ENCODE measurements at regions not wholly inside any gene's neighbourhood (a gene's known extent, or its start where the extent isn't known, plus 50 kb on each side); places are given as distances from the start of the nearest gene placed in this dataset.

DNA sequence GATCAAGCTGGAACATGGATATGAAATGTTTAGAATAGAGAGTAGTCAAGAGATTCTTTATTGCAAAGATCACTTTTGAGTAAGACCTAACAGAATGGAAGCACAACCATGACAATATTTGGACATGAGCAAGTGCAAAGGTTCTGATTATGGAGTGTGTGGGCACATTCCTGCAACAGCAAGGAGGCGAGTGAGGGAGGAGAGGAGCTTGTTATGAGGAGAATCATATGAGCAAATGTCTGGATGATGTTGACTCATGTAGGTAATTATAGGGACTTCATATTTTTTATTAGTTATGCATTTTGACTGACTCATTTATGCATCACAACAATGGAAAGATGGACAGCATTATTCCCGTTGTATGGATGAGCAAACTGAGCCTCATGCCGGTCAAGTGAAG is 100.8 kb upstream of the SLC35B3 start:
- Histone ChIP-seq H3K27ac (ENCODE audit: low read depth, low read length) (no peak overlapping the region), H2AFZ (ENCODE audit: low read length, unreplicated experiment) (no peak overlapping the region), H3K79me2 (ENCODE audit: control insufficient read depth, insufficient read depth, low read length, unreplicated experiment) (no peaks in the 10 kb centered on the region), H3K4me1 (ENCODE audit: control insufficient read depth, insufficient read depth, low read length, unreplicated experiment) (no peaks in the 10 kb centered on the region), H3K4me3 (ENCODE audit: low read depth, low read length) (no peak overlapping the region), H3K36me3 (ENCODE audit: insufficient read depth, low read length) (no peaks in the 10 kb centered on the region), H3K27me3 (ENCODE audit: insufficient read depth, low read length) (no peaks in the 10 kb centered on the region)

DNA sequence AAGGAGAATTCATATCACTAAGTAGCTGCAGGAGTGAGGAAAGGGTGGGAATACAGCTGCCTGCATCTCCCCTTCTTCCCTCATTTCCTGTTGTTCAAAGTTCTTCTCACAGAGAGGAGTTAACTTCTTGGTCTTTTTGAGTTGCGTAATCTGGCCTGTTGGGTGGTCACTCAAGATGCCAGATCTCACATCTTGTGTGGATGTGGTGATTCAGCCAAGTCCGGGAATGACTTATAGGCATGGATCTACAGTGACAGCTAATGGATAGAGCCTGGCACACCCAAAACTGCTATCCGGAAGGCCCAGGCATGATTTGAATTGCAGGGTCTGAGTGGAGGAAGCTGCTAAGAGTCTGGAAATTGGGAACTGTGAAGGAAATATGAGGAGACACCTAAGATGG is 100.2 kb upstream of the SLC35B3 start:
- Histone ChIP-seq H3K4me3 (ENCODE audit: low read depth, low read length) (no peak overlapping the region), H3K36me3 (ENCODE audit: insufficient read depth, low read length) (no peaks in the 10 kb centered on the region), H3K27me3 (ENCODE audit: insufficient read depth, low read length) (no peaks in the 10 kb centered on the region), H2AFZ (ENCODE audit: low read length, unreplicated experiment) (no peak overlapping the region), H3K79me2 (ENCODE audit: control insufficient read depth, insufficient read depth, low read length, unreplicated experiment) (no peaks in the 10 kb centered on the region), H3K27ac (ENCODE audit: low read depth, low read length) (no peak overlapping the region), H3K4me1 (ENCODE audit: control insufficient read depth, insufficient read depth, low read length, unreplicated experiment) (no peaks in the 10 kb centered on the region)

DNA sequence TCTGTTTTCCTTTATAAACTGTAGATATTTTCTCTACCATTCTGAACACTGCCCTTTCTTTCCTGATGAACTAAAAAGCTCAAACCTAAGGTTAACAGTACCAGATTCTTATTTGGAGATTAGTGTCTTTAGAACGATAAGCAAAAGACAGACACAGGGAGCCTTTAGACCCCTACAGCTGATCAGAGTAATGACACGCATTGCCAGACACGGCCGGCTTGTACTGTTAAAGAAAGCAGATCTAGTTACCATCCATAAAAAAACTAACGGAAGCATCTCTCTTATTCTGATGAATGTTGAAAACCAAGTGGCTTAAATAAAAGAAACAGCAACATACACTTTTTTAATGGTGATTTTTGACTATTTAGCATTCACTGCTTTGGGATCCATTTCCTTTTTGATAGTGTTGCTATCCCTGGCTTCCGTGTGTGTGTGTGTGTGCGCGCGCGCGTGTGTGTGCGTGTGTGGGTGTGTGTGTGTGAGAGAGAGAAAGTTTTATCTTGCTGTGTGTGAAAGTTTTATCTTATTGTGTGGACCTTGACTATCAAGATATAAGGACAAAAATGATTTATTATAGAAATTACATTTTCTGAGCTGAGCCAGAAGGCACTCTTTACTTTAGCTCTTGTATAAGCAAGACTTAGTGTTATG is 95.6 kb upstream of the SLC35B3 start:
- Histone ChIP-seq H3K27me3 (ENCODE audit: insufficient read depth, low read length) (no peaks in the 10 kb centered on the region), H3K27ac (ENCODE audit: low read depth, low read length) (no peak overlapping the region), H2AFZ (ENCODE audit: low read length, unreplicated experiment) (peak overlapping the region; percentile 10), H3K36me3 (ENCODE audit: insufficient read depth, low read length) (no peaks in the 10 kb centered on the region), H3K79me2 (ENCODE audit: control insufficient read depth, insufficient read depth, low read length, unreplicated experiment) (no peaks in the 10 kb centered on the region), H3K4me1 (ENCODE audit: control insufficient read depth, insufficient read depth, low read length, unreplicated experiment) (peaks cover 3% of the 10 kb centered on the region), H3K4me3 (ENCODE audit: low read depth, low read length) (peak overlapping the region; percentile 10)

DNA sequence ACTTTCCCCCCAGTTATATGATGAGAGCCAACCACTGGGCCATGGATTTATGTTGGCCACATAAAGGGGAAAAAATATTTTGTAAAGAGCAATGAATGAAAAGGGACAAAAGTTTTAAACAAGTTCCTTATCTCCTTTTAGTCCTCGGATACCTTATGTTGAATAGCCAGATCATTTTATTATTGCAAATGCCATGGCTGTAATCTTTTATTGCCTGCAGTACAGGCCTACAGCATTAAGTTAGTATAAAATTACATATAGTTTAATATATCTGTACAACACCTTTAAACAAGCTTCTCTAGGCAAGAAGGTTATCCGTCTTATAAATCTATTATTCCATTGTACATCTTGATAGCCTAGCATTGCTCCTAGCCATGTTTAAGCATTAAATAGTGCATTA is 93.9 kb upstream of the SLC35B3 start:
- Histone ChIP-seq H3K79me2 (ENCODE audit: control insufficient read depth, insufficient read depth, low read length, unreplicated experiment) (no peaks in the 10 kb centered on the region), H3K27ac (ENCODE audit: low read depth, low read length) (no peak overlapping the region), H2AFZ (ENCODE audit: low read length, unreplicated experiment) (no peak overlapping the region), H3K36me3 (ENCODE audit: insufficient read depth, low read length) (no peaks in the 10 kb centered on the region), H3K27me3 (ENCODE audit: insufficient read depth, low read length) (no peaks in the 10 kb centered on the region), H3K4me3 (ENCODE audit: low read depth, low read length) (peak overlapping the region; percentile 10; the same call in 1 of the 2 replicates), H3K4me1 (ENCODE audit: control insufficient read depth, insufficient read depth, low read length, unreplicated experiment) (peaks cover 3% of the 10 kb centered on the region)

DNA sequence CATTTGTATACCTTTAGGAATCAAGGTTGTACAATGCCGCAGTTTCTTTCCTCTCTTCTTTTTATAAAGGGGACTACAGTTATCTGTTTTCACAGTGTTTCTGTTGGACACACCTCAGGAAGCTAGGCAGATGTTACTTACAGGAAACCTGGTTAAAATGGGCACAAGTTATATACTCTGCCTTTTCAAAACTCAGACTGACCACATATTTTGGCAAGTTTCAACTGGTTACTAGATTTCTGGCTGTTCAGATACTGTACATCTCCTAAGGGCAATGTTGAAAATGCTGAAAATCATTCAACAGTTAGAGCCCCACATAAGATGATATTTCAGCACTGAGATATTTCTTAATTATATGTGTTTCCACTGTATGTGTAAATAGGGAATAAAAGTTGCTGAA is 92.5 kb upstream of the SLC35B3 start:
- H3K27ac ChIP-seq (ENCODE audit: low read depth, low read length): no peak overlapping the region
- H3K4me3 ChIP-seq (ENCODE audit: low read depth, low read length): no peak overlapping the region
- no peak overlapping the region for H2AFZ ChIP-seq (ENCODE audit: low read length, unreplicated experiment)
- H3K36me3 ChIP-seq (ENCODE audit: insufficient read depth, low read length): no peaks in the 10 kb centered on the region
- peaks cover 3% of the 10 kb centered on the region for H3K4me1 ChIP-seq (ENCODE audit: control insufficient read depth, insufficient read depth, low read length, unreplicated experiment)
- H3K79me2 ChIP-seq (ENCODE audit: control insufficient read depth, insufficient read depth, low read length, unreplicated experiment): no peaks in the 10 kb centered on the region
- H3K27me3 ChIP-seq (ENCODE audit: insufficient read depth, low read length): no peaks in the 10 kb centered on the region

DNA sequence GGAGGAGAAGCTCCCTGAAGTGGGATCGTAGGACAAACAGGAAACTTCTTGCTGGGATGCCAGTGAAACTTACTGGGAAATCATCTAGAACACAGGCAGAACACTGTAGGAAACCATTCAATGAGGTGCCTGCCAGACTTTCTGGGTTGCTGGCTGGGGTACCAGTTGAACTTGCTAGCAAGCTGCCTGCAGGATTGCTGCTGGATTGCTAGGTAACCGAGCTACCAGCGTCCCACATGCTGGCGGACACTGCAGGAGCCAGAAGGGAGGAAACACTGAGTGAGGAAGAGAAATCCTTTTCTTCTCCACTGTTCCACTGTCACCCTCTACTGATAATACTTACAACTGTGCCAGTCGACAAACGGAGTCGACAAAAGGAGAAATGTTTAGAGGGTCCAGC is 91.3 kb upstream of the SLC35B3 start:
- Histone ChIP-seq H3K4me3 (ENCODE audit: low read depth, low read length) (no peak overlapping the region), H3K27ac (ENCODE audit: low read depth, low read length) (no peak overlapping the region), H3K36me3 (ENCODE audit: insufficient read depth, low read length) (no peaks in the 10 kb centered on the region), H2AFZ (ENCODE audit: low read length, unreplicated experiment) (no peak overlapping the region), H3K79me2 (ENCODE audit: control insufficient read depth, insufficient read depth, low read length, unreplicated experiment) (no peaks in the 10 kb centered on the region), H3K4me1 (ENCODE audit: control insufficient read depth, insufficient read depth, low read length, unreplicated experiment) (peaks cover 3% of the 10 kb centered on the region), H3K27me3 (ENCODE audit: insufficient read depth, low read length) (no peaks in the 10 kb centered on the region)

DNA sequence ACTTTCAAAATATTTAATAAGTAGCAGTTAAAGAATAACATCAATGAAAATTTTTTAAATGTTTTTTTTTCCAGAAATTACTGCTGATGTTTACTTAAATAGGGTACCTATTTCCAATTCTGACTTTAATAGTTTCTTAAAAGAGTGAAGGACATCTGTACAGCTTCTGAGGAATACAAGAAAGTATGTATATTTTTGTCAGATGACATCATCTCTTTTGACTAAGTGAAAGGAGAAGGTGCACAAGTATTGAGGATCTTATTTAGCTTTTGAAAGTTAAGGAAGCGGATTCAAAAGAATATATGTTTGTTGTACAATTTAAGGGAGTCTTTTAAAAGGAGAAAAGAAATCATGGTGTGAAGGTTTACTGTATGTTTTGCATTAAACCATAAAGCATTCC is 90.0 kb upstream of the SLC35B3 start:
- Histone ChIP-seq H3K27ac (ENCODE audit: low read depth, low read length) (no peak overlapping the region), H3K27me3 (ENCODE audit: insufficient read depth, low read length) (no peaks in the 10 kb centered on the region), H2AFZ (ENCODE audit: low read length, unreplicated experiment) (no peak overlapping the region), H3K4me1 (ENCODE audit: control insufficient read depth, insufficient read depth, low read length, unreplicated experiment) (peaks cover 2% of the 10 kb centered on the region), H3K36me3 (ENCODE audit: insufficient read depth, low read length) (no peaks in the 10 kb centered on the region), H3K79me2 (ENCODE audit: control insufficient read depth, insufficient read depth, low read length, unreplicated experiment) (no peaks in the 10 kb centered on the region), H3K4me3 (ENCODE audit: low read depth, low read length) (no peak overlapping the region)

DNA sequence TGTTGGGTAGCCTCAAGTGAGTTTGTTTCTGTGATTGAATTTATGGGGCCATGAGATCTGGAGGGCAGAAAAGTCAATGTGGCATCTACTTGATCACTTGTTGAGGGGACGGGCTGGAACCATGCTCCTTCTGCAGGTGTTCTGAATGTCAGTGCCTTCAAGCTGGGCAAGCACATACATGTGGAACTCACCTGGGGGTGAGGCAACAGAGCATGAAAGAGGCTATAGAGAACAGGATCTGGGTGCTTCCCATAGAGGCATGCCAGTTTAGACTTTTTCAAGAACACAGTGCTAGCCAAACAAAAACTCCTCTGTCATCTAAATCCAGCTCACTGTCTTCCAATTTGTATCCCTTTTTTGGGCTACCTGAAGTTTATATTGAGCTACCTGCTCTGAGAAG is 77.8 kb upstream of the SLC35B3 start:
- no peak overlapping the region for H3K27ac ChIP-seq (ENCODE audit: low read depth, low read length)
- H3K27me3 ChIP-seq (ENCODE audit: insufficient read depth, low read length): 0 out of 2 replicates have a peak, but pooled peaks cover under 1% of the 10 kb centered on the region
- no peaks in the 10 kb centered on the region for H3K79me2 ChIP-seq (ENCODE audit: control insufficient read depth, insufficient read depth, low read length, unreplicated experiment)
- H3K36me3 ChIP-seq (ENCODE audit: insufficient read depth, low read length): no peaks in the 10 kb centered on the region
- no peak overlapping the region for H3K4me3 ChIP-seq (ENCODE audit: low read depth, low read length)
- no peaks in the 10 kb centered on the region for H3K4me1 ChIP-seq (ENCODE audit: control insufficient read depth, insufficient read depth, low read length, unreplicated experiment)
- H2AFZ ChIP-seq (ENCODE audit: low read length, unreplicated experiment): no peak overlapping the region

DNA sequence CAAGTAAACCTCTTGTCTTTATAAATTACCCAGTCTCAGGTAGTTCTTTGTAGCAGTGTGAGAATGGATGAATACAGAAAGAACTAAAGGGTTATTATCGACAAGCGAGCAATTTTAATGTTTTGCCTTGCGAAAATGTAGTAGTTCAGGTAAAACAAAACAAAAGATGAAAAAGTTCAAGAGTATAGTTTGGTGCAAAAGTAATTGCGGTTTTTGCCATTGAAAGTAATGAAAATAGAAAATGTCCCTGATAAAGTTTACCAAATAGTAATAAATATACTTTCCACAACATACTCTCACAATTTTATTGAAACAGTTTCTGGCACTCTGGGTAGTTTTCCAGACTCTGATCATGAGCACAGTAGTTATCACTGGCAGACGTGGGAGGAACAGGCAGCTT is 71.9 kb upstream of the SLC35B3 start:
- H3K4me3 ChIP-seq (ENCODE audit: low read depth, low read length): no peak overlapping the region
- no peaks in the 10 kb centered on the region; the same call in 1 of the 2 replicates for H3K27me3 ChIP-seq (ENCODE audit: insufficient read depth, low read length)
- H3K79me2 ChIP-seq (ENCODE audit: control insufficient read depth, insufficient read depth, low read length, unreplicated experiment): no peaks in the 10 kb centered on the region
- no peaks in the 10 kb centered on the region for H3K4me1 ChIP-seq (ENCODE audit: control insufficient read depth, insufficient read depth, low read length, unreplicated experiment)
- no peak overlapping the region for H3K27ac ChIP-seq (ENCODE audit: low read depth, low read length)
- H2AFZ ChIP-seq (ENCODE audit: low read length, unreplicated experiment): no peak overlapping the region
- H3K36me3 ChIP-seq (ENCODE audit: insufficient read depth, low read length): no peaks in the 10 kb centered on the region

DNA sequence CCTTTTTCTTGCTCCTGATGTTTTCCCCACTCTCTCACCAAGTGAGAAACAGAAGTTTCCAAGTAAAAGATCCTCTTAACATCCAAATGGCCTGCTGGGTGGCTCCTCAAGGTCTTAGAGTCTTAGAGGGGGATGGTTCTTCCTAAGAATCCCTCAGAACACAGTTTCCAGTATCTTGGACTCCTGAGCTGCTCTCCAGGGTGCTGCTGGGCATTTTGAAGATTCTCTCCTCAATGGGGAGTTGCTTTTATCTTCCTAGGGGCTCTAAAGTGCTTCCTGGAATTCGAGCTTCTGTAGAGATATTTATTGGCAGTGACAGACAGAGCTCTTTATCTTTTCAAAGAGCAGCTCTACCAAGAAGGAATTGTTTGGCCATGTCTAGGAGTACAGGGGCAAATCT is 70.8 kb upstream of the SLC35B3 start:
- Histone ChIP-seq H3K4me1 (ENCODE audit: control insufficient read depth, insufficient read depth, low read length, unreplicated experiment) (no peaks in the 10 kb centered on the region), H3K27ac (ENCODE audit: low read depth, low read length) (no peak overlapping the region), H2AFZ (ENCODE audit: low read length, unreplicated experiment) (no peak overlapping the region), H3K27me3 (ENCODE audit: insufficient read depth, low read length) (no peaks in the 10 kb centered on the region; the same call in 1 of the 2 replicates), H3K4me3 (ENCODE audit: low read depth, low read length) (no peak overlapping the region), H3K36me3 (ENCODE audit: insufficient read depth, low read length) (no peaks in the 10 kb centered on the region), H3K79me2 (ENCODE audit: control insufficient read depth, insufficient read depth, low read length, unreplicated experiment) (no peaks in the 10 kb centered on the region)

DNA sequence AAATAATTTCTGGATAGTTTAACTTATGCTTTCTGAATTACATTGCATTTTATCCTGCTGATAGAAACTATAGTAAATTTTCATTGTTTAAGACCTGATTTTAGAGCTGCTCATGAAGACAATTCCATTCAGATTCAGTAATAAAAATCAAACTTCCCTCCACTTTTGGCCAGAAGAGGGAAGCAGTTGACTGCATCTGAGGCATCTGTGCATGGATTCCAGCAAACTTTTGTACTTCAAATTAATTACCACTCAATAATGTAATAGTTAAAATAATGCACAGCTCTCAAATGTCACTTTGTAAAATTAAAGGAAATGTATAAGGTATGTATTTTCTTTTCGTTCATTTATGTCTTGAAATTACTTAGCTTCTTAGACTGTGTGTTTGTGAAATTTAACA is 64.2 kb upstream of the SLC35B3 start:
- Histone ChIP-seq H3K27ac (ENCODE audit: low read depth, low read length) (no peak overlapping the region), H3K4me1 (ENCODE audit: control insufficient read depth, insufficient read depth, low read length, unreplicated experiment) (no peaks in the 10 kb centered on the region), H2AFZ (ENCODE audit: low read length, unreplicated experiment) (no peak overlapping the region), H3K36me3 (ENCODE audit: insufficient read depth, low read length) (no peaks in the 10 kb centered on the region), H3K27me3 (ENCODE audit: insufficient read depth, low read length) (no peaks in the 10 kb centered on the region; the same call in 1 of the 2 replicates), H3K4me3 (ENCODE audit: low read depth, low read length) (no peak overlapping the region), H3K79me2 (ENCODE audit: control insufficient read depth, insufficient read depth, low read length, unreplicated experiment) (no peaks in the 10 kb centered on the region)

Data from ACC112 (cell line).